ENCODE measurements at regions not wholly inside any gene's neighbourhood (a gene's known extent, or its start where the extent isn't known, plus 50 kb on each side); places are given as distances from the start of the nearest gene placed in this dataset.

DNA sequence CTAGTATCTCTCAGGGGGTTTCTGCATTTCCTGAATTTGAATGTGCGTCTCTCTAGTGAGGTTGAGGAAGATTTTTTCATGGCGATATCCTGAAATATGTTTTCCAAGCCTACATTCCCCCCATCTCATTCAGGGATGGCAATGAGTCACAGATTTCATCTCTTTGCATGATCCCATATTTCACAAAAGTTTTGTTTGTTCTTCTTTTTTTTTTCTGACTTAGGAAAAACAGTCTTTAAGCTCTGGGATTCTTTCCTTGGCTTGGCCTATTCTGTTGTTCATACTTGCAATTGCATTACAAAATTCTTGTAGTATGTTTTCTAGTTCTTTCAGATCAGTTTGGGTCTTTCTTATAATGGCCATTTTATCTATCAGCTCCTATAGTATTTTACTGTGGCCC is 136.5 kb downstream of the DSEL start:
- TF ChIP-seq POLR2A (IDR thresholded peaks at IDR 0.05) (no peak), POLR2AphosphoS5 (IDR thresholded peaks at IDR 0.05) (no peak), EP300 (IDR thresholded peaks at IDR 0.05) (no peak)
- TF ChIP-seq, protein P1, sequence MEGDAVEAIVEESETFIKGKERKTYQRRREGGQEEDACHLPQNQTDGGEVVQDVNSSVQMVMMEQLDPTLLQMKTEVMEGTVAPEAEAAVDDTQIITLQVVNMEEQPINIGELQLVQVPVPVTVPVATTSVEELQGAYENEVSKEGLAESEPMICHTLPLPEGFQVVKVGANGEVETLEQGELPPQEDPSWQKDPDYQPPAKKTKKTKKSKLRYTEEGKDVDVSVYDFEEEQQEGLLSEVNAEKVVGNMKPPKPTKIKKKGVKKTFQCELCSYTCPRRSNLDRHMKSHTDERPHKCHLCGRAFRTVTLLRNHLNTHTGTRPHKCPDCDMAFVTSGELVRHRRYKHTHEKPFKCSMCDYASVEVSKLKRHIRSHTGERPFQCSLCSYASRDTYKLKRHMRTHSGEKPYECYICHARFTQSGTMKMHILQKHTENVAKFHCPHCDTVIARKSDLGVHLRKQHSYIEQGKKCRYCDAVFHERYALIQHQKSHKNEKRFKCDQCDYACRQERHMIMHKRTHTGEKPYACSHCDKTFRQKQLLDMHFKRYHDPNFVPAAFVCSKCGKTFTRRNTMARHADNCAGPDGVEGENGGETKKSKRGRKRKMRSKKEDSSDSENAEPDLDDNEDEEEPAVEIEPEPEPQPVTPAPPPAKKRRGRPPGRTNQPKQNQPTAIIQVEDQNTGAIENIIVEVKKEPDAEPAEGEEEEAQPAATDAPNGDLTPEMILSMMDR (IDR thresholded peaks at IDR 0.05): no peak
